B cell (primary cell): ENCODE measurements at regions not wholly inside any gene's neighbourhood (a gene's known extent, or its start where the extent isn't known, plus 50 kb on each side); places are given as distances from the start of the nearest gene placed in this dataset.

Experiments used
- EZH2 ChIP-seq: IDR thresholded peaks from 2 replicates; pipeline ENCODE4 v1.6.1; 2012; ENCODE audit warnings: borderline replicate concordance, low read depth, mild to moderate bottlenecking, moderate library complexity, low read length; ENCODE audit not compliant: insufficient read depth, poor library complexity, severe bottlenecking
- TF ChIP-seq, protein P1 (sequence below): fragments of 200-600 bp; IDR thresholded peaks from one replicate; pipeline ENCODE4 v1.8.0; 2022; ENCODE audit warnings: antibody characterized with exemption, mild to moderate bottlenecking

DNA sequence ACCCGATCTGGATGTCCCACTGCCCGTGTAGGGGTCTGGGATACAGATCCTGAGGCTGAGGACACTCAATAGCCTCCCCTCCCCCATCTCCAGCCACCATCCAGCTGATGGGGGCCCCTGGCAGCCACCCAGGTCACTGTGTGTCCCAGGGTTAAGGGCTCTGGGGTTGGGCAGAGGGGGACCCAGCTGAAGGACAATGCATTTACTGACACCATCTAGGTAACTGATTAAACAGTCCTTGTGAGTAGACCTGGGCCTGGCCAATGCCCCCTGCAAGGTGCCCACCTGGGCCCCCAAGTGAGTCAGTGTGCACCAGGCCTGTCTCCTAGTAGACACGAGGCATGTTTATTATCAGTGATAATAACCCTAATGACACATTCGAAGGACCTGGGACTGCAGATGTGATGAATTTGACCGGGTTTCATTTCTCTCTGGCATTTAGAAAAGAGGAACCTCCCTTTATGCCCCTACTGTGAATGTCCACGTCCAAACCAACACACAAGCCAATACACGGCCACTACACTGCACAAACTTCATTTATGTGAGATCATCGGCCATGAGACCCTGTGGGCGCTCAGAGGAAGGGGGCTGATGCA is 261.9 kb upstream of the FOXF1 start:
- TF ChIP-seq, protein P1, sequence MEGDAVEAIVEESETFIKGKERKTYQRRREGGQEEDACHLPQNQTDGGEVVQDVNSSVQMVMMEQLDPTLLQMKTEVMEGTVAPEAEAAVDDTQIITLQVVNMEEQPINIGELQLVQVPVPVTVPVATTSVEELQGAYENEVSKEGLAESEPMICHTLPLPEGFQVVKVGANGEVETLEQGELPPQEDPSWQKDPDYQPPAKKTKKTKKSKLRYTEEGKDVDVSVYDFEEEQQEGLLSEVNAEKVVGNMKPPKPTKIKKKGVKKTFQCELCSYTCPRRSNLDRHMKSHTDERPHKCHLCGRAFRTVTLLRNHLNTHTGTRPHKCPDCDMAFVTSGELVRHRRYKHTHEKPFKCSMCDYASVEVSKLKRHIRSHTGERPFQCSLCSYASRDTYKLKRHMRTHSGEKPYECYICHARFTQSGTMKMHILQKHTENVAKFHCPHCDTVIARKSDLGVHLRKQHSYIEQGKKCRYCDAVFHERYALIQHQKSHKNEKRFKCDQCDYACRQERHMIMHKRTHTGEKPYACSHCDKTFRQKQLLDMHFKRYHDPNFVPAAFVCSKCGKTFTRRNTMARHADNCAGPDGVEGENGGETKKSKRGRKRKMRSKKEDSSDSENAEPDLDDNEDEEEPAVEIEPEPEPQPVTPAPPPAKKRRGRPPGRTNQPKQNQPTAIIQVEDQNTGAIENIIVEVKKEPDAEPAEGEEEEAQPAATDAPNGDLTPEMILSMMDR: no peak
- TF ChIP-seq EZH2: no peak
